ENCODE measurements at regions not wholly inside any gene's neighbourhood (a gene's known extent, or its start where the extent isn't known, plus 50 kb on each side); places are given as distances from the start of the nearest gene placed in this dataset.
"Not testable (repeated sequence)": the region's sequence is repeated elsewhere in the genome, so short reads cannot be mapped to it uniquely, and the experiment has no call there.

DNA sequence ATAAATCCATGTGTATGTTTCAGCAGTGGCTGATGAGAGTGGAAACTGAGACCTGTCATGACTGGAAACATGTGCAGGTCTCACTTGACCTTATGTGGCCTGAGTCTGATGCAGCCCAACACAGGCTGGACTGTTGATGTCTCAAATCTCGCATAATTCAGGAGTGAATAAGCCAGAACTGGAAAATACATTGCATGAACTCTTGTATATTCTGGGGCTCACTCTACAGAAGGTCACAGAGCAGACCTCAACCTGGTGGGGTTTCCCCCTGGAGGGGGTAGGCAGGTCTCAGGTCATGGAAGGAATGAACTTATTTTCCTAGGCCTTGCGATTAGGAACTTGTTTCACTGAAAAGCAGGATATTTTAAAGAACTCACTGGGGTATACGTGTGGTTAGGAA lies 146.3 kb upstream of the THUMPD2 start:
- DNase-seq (ENCODE audit: low spot score) = no peak
- TF ChIP-seq, protein P1, sequence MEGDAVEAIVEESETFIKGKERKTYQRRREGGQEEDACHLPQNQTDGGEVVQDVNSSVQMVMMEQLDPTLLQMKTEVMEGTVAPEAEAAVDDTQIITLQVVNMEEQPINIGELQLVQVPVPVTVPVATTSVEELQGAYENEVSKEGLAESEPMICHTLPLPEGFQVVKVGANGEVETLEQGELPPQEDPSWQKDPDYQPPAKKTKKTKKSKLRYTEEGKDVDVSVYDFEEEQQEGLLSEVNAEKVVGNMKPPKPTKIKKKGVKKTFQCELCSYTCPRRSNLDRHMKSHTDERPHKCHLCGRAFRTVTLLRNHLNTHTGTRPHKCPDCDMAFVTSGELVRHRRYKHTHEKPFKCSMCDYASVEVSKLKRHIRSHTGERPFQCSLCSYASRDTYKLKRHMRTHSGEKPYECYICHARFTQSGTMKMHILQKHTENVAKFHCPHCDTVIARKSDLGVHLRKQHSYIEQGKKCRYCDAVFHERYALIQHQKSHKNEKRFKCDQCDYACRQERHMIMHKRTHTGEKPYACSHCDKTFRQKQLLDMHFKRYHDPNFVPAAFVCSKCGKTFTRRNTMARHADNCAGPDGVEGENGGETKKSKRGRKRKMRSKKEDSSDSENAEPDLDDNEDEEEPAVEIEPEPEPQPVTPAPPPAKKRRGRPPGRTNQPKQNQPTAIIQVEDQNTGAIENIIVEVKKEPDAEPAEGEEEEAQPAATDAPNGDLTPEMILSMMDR (IDR thresholded peaks at IDR 0.05; ENCODE audit: extremely low read depth, missing control alignments) = no peak

DNA sequence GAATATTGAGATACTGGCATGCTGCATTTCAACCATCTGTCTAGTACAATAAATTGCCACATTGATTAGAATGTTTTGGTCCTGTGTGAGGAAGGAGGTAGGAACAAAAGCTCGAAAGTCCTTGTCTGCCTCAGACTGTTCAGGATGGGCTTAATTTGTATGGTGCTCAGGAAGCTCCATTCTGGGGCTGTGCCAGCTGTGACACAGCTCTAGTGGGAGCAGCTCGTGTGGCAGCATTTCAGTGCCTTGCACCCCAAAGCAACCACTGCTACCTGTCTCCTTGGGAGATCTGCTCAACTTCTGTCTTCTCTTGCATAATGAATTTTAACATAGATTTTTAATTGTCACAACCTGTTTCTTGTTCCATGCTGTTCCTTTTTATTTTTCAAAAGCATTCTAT lies 144.4 kb upstream of the THUMPD2 start:
- no peak for DNase-seq (ENCODE audit: low spot score)

DNA sequence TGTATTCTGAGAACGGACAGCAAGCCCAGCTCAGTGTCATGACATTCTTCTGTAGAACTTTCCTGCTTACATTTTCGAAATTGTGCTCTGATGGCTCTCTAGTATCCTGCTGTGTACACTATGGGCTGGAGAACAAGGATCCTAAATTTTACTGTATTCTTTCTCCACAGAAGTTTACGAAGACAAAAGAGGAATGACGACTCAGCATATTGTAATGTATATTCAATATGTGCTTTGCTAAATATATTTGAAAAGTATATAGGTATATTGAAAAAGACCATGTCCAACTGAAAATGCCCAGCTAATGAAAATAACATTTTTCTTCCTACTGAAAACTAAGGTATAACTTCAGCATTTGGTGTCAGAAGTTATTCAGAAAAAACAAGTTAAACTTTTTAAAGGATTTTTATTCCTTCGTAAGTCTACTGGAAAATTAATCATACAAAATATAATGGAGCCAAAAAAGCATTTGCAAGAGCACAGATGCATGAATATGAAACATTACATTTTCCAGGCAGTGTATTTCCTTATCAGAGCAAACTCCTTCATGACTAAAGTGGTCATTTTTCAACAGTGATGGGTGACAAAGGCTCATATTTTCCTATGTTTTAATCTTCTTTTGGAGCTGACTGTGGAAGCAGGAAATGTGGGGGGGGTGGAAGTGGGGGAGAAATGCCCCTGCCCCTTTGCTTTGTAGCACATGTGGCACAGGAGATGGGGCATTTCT lies 143.8 kb upstream of the THUMPD2 start:
- DNase-seq (ENCODE audit: low spot score) = no peak
- TF ChIP-seq, protein P1 (IDR thresholded peaks at IDR 0.05; ENCODE audit: extremely low read depth, missing control alignments) = no peak

More for the DNA sequence above, 144.4 kb upstream of the THUMPD2 start:
- TF ChIP-seq, protein P1 (IDR thresholded peaks at IDR 0.05; ENCODE audit: extremely low read depth, missing control alignments) = no peak

DNA sequence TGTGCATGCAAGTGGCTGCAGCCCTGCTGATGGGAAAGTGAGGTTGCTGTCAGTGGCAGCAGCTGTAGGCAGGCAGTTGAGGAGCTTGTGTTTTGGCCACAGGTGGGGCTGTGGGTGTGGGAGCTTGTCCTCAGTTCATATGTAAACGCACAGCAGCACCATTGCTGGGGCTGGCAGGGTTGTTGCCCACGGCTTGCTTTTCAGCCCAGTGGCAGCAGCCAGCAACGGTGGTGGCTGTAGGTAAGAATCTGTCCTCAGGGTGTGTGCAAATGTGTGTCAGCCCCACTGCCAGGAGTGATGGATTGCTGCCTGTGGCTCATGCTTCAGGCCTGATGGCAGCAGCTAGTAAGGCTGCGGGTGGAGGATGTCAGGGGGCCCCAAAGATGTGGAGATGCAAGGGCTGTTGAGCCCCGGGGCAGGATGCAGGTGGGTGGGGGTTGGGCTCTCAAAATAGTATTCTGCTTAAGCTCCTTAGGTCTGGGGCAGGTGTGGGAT lies 141.3 kb upstream of the THUMPD2 start:
- TF ChIP-seq, protein P1 (IDR thresholded peaks at IDR 0.05; ENCODE audit: extremely low read depth, missing control alignments) = no peak
- no peak for DNase-seq (ENCODE audit: low spot score)

DNA sequence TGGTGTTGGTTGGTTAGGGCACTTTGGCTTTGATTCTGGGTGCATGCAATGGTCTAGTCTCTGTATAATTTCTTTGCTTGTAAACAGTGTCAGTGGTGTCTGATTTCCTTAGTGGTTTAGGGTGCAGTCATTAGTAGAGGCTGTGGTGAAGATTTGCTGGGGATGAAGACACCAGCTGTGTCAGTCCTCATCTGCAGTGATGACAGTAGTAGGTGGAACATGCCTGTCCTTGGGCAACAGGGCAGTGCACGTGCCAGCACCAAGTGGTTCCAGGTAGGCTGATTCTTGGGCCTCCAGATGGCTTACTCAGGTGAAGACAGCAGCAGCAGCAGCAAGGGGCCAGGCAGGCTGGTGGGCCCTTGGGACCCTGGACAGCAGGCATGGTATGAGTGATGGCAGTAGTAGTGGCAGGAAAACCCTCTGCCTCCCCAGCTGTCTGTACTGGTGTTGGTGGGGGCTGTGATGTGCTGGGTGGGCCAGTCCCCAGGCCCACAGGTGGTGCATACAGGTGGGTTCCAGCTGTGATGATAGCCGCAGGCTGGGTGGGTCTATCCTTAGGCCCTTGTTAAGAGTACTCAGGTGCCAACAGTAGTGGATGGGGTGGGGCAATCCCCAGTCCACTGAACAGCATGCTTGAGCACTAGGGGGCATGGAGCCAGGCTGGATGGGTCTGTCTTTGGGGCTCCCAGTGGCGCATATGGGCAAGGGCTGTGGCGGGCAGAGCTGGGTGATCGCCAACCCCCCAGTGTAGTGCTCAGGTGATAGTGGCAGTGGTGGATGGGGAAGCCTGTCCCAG lies 140.7 kb upstream of the THUMPD2 start:
- TF ChIP-seq, protein P1 (IDR thresholded peaks at IDR 0.05; ENCODE audit: extremely low read depth, missing control alignments) = no peak
- no peak for DNase-seq (ENCODE audit: low spot score)

DNA sequence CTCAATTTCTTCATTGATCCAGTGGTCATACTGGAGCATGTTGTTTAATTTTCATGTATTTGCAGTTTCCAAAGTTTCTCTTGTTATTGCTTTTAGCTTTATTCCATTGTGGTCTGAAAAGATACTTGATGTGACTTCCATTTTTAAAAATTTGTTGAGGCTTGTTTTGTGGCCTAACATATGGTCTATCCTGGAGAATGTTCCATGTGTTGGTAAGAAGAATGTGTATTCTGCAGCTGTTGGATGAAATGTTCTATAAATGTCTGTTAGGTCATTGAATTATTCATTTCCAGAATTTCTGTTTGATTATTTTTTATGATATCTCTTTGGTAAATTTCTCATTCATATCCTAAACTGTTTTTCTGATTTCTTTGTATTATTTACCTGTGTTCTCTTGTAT lies 139.8 kb upstream of the THUMPD2 start:
- no peak for DNase-seq (ENCODE audit: low spot score)
- TF ChIP-seq, protein P1 (IDR thresholded peaks at IDR 0.05; ENCODE audit: extremely low read depth, missing control alignments) = no peak

DNA sequence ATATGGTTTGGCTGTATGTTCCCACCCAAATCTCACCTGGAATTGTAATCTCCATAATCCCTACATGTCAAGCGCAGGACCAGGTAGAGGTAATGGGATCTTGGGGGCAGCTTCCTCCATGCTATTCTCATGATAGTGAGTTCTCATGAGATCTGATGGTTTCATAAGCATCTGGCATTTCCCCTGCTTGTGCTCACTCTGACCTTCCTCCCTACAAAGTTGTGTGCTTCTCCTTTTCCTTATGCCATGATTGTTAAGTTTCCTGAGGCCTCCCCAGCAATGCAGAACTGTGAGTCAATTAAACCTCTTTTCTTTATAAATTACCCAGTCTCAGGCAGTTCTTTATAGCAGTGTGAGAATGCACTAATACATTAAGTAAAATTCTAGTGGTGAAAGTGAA lies 138.3 kb upstream of the THUMPD2 start:
- not testable (repeated sequence) for DNase-seq (ENCODE audit: low spot score)
